Neural cell (in vitro differentiated cells): ENCODE measurements at regions not wholly inside any gene's neighbourhood (a gene's known extent, or its start where the extent isn't known, plus 50 kb on each side); places are given as distances from the start of the nearest gene placed in this dataset.

Experiments used
- POLR2AphosphoS5 ChIP-seq: IDR thresholded peaks from 2 replicates; pipeline ENCODE4 v1.6.1; 2012
- TF ChIP-seq, protein P1 (sequence below): fragments of 450-650 bp; IDR thresholded peaks from 2 replicates; pipeline ENCODE4 v1.5.1; 2014; ENCODE audit warnings: antibody characterized with exemption, mild to moderate bottlenecking, moderate library complexity; ENCODE audit not compliant: poor library complexity, severe bottlenecking

DNA sequence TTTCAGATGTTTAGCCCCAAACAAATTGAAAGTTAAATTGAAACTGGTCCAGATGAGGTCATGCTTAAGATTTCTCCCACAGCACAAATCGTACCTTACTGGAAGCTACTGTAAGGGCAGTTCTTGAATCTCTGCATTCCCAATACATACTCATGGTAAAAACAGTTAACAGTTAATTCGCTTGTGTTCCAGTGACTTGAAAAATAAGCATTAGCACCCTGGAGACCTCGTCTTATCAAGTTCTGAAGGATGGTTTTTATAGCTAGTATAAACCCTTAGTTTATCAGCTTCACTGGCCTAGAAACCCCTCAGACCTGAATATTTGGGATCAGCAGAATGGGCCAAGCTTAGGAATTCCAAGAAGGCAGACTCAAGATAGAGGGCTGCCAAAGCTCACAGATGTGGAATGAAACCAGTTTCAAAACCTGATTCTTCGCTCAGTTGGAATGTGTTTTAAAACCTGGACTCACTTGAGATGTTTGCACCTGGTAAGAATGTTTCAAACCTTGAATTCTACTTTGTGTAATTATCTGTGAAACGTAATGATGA, 103.6 kb downstream of the C9orf152 start:
- TF ChIP-seq, protein P1, sequence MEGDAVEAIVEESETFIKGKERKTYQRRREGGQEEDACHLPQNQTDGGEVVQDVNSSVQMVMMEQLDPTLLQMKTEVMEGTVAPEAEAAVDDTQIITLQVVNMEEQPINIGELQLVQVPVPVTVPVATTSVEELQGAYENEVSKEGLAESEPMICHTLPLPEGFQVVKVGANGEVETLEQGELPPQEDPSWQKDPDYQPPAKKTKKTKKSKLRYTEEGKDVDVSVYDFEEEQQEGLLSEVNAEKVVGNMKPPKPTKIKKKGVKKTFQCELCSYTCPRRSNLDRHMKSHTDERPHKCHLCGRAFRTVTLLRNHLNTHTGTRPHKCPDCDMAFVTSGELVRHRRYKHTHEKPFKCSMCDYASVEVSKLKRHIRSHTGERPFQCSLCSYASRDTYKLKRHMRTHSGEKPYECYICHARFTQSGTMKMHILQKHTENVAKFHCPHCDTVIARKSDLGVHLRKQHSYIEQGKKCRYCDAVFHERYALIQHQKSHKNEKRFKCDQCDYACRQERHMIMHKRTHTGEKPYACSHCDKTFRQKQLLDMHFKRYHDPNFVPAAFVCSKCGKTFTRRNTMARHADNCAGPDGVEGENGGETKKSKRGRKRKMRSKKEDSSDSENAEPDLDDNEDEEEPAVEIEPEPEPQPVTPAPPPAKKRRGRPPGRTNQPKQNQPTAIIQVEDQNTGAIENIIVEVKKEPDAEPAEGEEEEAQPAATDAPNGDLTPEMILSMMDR, result no peak
- no peak for TF ChIP-seq POLR2AphosphoS5
